ENCODE measurements at regions not wholly inside any gene's neighbourhood (a gene's known extent, or its start where the extent isn't known, plus 50 kb on each side); places are given as distances from the start of the nearest gene placed in this dataset.

GRCh38 chr3:22265403-22265802 lies 514.4 kb upstream of the ZNF385D start:
- Mint-ChIP-seq H3K36me3 (ENCODE audit: insufficient read depth, unreplicated experiment) (no peaks in the 10 kb centered on the region), H3K27ac (ENCODE audit: low read depth, unreplicated experiment) (no peak overlapping the region), H3K4me1 (ENCODE audit: insufficient read depth, unreplicated experiment) (peaks cover 16% of the 10 kb centered on the region), H3K9me3 (ENCODE audit: unreplicated experiment) (no peaks in the 10 kb centered on the region), H3K27me3 (ENCODE audit: insufficient read depth, unreplicated experiment) (no peaks in the 10 kb centered on the region), H3K4me3 (ENCODE audit: unreplicated experiment) (no peak overlapping the region)
- no peak for TF ChIP-seq CTCF (IDR thresholded peaks at IDR 0.05; ENCODE audit: unreplicated experiment)
- ChIA-PET CTCF (interaction anchor here (0.5 kb wide), 1 partner anchor 298 kb away, joined by 3 read pairs; no protein-coding TSS in a partner anchor), POLR2A (no interaction called here)
- DNase-seq (ENCODE audit: unreplicated experiment) = no peak
- BruUV-seq (replicated peaks) = no TSS peak
- intact Hi-C loops (cut with micrococcal nuclease) = no loop called here

DNA sequence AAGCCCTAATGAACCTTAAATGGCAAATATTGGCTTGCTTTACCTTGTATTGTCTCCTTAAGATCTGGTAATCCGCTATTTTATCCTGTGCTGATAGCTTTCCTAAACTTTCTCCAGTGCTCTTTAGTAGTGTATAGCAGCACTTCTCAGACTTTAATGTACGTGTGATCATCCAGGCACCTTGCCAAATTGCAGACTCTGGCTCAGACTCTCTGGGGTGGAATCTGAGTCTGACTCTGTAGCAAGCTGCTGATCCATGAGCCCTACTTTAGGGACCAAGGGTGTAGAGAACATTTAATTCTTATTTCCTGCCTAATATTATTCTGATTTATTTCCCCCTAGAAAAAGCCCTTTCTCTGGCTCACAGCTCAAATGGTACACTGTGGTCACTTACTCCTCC lies 518.8 kb upstream of the ZNF385D start:
- BruUV-seq (replicated peaks) = no TSS peak
- H3K36me3 Mint-ChIP-seq (ENCODE audit: insufficient read depth, unreplicated experiment) = no peaks in the 10 kb centered on the region
- H3K9me3 Mint-ChIP-seq (ENCODE audit: unreplicated experiment) = no peaks in the 10 kb centered on the region
- no peak overlapping the region for H3K4me3 Mint-ChIP-seq (ENCODE audit: unreplicated experiment)
- H3K27me3 Mint-ChIP-seq (ENCODE audit: insufficient read depth, unreplicated experiment) = no peaks in the 10 kb centered on the region
- ChIA-PET POLR2A (interaction anchor here (0.5 to 0.7 kb wide), 2 partner anchors 49 to 975 kb away, joined by 3 read pairs; no protein-coding TSS in a partner anchor), CTCF (no interaction called here)
- peak; percentile 67 for DNase-seq (ENCODE audit: unreplicated experiment)
- intact Hi-C loops (cut with micrococcal nuclease) = no loop called here
- TF ChIP-seq CTCF (IDR thresholded peaks at IDR 0.05; ENCODE audit: unreplicated experiment) = no peak
- H3K4me1 Mint-ChIP-seq (ENCODE audit: insufficient read depth, unreplicated experiment) = peaks cover 13% of the 10 kb centered on the region
- H3K27ac Mint-ChIP-seq (ENCODE audit: low read depth, unreplicated experiment) = no peak overlapping the region

GRCh38 chr3:22276351-22276750 lies 525.3 kb upstream of the ZNF385D start:
- no TSS peak for BruUV-seq (replicated peaks)
- TF ChIP-seq CTCF (IDR thresholded peaks at IDR 0.05; ENCODE audit: unreplicated experiment) = no peak
- ChIA-PET CTCF (no interaction called here), POLR2A (no interaction called here)
- no peaks in the 10 kb centered on the region for H3K36me3 Mint-ChIP-seq (ENCODE audit: insufficient read depth, unreplicated experiment)
- no peaks in the 10 kb centered on the region for H3K9me3 Mint-ChIP-seq (ENCODE audit: unreplicated experiment)
- intact Hi-C loops (cut with micrococcal nuclease) = no loop called here
- peaks cover 6% of the 10 kb centered on the region for H3K4me1 Mint-ChIP-seq (ENCODE audit: insufficient read depth, unreplicated experiment)
- no peak for DNase-seq (ENCODE audit: unreplicated experiment)
- no peaks in the 10 kb centered on the region for H3K27me3 Mint-ChIP-seq (ENCODE audit: insufficient read depth, unreplicated experiment)
- no peak overlapping the region for H3K27ac Mint-ChIP-seq (ENCODE audit: low read depth, unreplicated experiment)
- no peak overlapping the region for H3K4me3 Mint-ChIP-seq (ENCODE audit: unreplicated experiment)

- peak; percentile 39 for DNase-seq (ENCODE audit: unreplicated experiment)
- H3K27ac Mint-ChIP-seq (ENCODE audit: low read depth, unreplicated experiment) = peak overlapping the region; percentile 24
- POLR2A ChIA-PET = no interaction called here
- peaks cover 15% of the 10 kb centered on the region for H3K4me1 Mint-ChIP-seq (ENCODE audit: insufficient read depth, unreplicated experiment)
- H3K9me3 Mint-ChIP-seq (ENCODE audit: unreplicated experiment) = no peaks in the 10 kb centered on the region
- intact Hi-C loops (cut with micrococcal nuclease) = no loop called here
- no peak for TF ChIP-seq CTCF (IDR thresholded peaks at IDR 0.05; ENCODE audit: unreplicated experiment)
- no peak overlapping the region for H3K4me3 Mint-ChIP-seq (ENCODE audit: unreplicated experiment)
- BruUV-seq (replicated peaks) = no TSS peak
- no peaks in the 10 kb centered on the region for H3K36me3 Mint-ChIP-seq (ENCODE audit: insufficient read depth, unreplicated experiment)
- CTCF ChIA-PET = no interaction called here
- H3K27me3 Mint-ChIP-seq (ENCODE audit: insufficient read depth, unreplicated experiment) = no peaks in the 10 kb centered on the region
Measured at GRCh38 chr3:22284559-22284958, 533.5 kb upstream of the ZNF385D start.

Measured in MCF 10A (cell line).